Middle frontal gyrus (tissue), 1 donor: ENCODE measurements at regions not wholly inside any gene's neighbourhood (a gene's known extent, or its start where the extent isn't known, plus 50 kb on each side); places are given as distances from the start of the nearest gene placed in this dataset.

Experiments
- DNase-seq: peaks from one replicate; pipeline ENCODE4 v3.0.0-alpha.2; 2015; ENCODE audit warnings: low spot score; ENCODE audit errors: extremely low spot score

DNA sequence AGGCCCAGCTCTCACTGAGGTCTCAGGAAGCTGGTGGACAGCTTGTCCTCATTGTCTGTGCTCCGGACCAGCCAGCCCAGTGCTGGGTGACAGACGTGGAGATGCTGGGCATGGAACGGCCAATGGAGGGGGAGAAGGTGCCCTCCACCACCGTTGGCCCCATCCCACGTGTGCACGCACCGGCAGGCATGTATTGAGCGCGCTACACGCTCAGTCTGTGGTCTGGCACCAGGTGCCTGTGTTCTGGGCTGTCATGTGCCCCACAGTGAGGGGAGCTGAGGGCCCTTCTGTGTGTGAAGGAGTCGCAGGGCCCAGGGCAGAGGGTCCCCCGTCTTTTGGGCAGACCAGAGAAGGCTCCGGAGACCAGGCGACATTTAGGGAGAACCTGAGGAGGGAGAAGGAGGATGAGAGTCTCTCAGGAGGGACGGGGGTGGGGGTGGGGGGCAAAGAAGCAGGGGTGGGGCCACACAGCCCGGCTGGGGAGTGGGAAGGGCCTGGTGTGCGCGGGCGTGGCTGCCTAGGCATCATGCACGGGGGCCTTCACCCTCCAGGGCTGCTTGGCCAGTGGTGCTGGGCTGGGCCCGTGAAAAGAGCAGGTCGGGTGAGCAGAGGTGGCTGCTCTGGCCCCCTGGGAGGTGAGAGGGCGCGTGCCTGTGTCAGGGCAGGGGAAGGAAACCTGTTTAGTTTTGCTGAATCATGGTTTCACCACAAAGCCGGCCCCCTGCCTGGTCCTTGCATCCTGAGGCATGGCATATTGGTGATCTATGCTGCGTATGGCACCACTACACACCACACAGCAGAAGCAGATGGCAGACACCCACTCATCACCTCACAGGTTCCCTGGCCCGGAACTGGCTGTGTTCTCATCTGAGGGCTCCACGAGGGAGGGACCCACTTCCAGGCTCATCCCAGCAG lies 86.7 kb upstream of the TTC34 start:
- no peak for DNase-seq

DNA sequence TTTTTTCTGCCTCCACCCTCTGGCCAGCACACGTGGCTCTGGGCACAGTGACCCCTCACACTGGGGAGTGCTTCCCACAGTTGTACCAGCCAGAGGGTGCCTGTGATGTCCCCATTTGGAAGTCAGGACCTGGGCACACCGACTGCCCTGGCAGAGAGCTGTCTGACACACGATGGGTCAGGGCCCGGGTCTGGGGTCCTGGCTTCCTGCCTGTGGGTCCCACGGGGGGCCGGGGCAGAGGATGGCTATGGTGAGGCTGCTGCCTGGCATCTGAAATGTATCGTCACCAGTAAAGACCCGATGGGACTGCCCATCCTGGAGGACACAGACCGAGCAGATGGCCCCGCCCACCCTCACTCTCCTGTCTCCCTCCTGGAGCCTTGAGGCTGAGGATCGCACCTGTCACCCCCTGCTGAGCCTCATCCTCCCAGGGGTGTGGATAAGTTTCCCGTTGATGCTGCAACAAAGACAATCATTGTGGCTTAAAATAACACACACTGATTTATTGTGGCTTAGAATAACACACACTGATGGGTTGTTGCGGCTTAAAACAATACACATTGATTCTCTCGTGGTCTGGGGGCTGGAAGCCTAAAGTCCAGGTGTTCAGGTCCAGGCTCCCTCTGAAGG lies 88.8 kb upstream of the TTC34 start:
- DNase-seq: no peak

DNA sequence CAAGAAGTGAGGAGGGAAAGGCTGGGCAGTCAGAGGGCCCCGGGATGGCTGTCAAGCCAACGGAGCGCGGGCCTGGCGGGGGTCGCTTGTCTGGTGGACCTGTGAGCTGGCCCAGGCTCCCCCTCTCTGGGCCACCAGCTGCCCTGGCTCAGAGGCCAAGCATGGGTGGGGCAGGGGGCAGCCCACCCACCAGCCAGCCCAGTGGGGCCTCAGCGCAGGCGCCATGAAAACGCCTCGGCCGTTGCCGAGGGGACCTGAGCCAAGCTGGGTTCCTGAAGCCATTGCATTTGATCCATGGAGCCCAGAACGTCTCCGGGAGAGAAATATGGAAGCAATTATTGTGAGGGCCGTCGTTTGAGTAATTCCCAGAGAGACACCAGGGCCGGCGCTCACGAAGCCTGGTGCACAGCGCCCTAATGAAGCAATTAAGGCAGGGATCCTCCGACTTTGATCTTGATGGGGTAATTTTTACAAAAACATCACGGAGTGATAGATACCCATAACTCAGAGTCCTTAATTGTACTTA lies 90.5 kb upstream of the TTC34 start:
- no peak for DNase-seq

DNA sequence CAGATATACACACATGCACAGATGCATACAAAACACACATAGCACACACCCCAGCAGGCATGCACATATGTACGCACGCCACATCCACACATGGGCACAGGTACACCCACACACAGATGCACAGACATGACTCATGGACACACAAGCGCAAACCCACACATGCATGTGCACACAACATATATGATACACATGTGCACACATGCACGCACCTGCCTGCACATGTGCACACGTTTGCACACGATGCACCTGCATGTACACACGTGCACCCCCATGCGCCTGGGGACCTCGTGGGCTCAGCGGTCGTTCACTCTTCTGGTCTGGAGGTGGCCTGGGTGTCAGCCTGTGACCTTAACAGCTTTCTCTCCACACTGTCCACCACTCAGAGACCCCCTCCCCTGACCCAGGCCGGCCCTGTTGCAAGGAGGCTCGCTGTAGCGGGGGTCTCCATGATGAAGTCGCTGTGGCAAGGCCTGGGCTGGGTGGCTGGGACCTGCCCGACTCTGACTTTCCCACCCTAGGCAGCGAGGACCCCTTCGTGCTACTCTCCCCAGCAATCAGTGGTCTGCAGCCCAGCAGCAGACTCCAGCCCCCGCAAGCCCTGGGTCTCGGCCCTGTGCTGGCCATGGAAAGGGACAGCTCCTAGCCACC lies 92.1 kb upstream of the TTC34 start:
- DNase-seq: no peak

DNA sequence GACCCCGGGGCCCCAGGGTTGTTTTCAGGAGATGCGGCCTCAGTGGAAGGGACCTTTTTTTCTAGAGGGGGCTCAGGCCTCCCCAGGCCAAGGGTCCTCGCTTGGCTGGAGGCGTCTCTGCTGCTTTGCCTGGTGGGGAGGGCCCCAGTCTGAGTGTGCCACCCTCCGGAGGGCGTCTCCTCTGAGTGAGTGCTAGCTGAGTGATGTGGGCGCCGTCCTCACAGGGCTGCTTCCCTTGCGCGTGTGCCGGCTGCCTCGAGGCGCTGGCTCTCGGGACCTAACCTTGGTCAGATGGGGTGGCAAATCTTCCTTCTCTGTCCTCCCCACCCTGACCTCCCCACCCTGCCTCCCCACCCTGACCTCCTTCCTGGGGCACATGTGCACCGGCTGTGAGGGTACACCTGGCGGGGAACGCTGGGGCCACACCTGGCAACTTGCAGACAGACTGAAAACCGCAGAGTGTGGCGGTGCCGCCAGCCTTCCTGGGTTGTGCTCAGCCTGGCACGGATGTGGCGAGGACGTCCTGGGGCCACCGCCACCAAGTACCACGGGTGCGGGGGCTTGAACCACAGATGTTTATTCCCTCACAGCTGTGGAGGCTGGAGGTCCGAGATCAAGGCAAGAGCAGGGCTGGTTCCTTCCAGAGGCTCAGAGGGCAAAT lies 93.0 kb upstream of the TTC34 start:
- no peak for DNase-seq

DNA sequence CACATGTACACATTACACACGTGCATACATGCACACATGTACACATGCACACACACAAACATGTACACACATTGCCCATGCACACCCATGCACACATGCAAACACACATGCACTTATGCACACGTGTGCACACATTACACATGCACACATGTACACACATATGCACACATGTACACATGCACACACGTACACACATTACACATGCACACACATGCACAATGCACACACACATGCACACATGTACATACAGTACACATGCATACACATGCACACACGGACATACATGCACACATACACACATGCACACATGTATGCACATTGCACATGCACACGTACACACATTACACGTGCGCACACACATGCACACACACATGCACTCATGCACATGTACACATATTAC lies 95.3 kb upstream of the TTC34 start:
- no peak for DNase-seq

DNA sequence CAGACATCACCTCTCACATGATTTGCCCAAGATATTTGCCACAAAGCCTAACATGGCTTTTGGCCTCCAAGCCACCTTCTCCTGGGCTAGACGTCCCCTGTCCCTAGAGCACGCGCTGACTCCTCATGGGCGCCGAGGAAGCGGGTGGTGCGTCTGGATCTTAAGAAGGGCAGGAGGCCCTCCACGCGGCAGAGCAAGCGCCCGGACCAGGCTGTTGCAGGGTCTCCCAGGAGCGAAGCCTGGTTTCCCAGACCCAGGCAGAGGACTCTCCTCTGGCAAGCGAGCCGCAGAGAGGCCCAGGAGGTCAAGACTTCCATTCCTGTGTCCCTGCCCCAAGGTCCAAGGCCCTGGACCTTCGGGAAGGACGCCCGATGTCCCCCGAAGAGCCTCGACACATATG lies 101.7 kb upstream of the TTC34 start:
- DNase-seq: no peak

DNA sequence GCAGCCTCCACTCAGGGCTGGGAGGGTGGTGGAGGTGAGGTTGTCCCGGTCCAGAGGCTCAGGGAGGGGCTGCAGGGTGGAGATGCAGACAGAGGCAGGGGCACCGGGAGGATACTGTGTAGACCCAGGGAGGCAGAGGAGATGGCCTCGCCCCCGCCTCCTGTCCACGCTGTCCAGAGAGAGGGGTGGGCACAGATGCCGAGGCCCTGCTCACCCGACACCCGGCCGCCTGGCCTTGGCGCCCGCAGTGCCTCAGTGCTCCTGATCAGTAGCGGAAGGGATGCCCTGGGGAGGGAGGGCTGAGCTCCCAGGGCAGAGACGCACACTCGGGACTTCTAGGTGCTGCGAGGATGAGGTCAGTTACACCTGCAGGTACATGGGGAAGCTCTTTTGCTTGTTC lies 102.7 kb upstream of the TTC34 start:
- DNase-seq: no peak

DNA sequence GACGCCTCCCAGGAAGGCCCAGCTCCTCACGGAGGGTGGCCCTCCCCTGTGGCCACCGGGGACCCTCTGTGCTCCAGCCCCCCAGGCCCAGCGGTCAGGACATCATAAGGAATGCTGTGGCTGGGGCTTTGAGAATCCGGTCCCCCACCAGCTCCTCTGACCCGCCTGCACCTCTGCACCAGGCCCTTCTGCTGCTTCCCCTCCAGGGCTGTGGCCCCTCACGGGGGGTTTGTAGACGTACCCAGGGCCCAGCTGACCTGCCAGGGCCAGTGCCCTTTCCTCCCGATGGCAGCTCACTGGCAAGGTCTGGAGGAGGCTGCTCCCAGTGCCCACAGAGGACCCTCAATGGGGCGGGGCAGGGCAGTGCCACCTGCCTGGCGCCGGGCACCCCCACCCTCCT lies 103.9 kb upstream of the TTC34 start:
- DNase-seq: no peak

DNA sequence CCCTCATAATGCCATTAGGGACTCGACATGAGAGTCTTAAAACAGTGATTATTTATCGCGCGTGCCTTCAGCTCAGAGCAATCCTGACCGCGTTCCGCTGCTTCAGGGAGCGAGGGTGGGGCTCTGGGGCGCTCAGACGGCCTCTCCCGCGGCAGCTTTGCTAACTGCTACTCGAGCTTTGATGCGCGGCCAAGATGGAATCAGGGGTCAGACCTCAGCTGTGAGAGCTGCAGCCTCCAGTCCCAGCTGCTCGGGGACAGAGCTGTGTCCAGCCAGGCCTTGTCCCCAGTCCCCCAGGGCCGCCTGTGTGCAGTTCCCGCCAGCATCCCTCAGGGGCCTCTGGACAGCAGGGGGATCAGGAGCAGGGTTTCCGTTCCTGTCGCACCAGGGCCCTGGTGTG lies 104.6 kb upstream of the TTC34 start:
- DNase-seq: no peak

DNA sequence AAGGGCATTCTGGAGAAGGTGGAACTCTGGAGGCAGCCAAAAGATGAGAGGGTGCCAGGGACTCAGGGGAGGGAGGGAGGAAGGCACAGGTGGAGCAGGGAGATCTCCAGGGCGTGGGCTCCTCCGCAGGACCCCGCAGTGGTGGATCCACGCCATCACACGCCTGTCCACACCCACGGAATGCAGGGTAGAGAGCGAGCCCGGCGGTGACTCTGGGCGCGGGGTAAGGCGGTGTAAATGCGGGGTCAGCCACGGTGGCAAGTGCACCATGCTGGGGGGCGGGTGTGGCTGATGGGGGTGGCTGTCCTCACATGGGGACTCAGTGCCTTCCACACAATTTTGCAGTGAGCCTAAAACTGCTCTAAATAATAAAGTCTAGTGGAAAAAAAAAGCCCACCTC lies 105.1 kb upstream of the TTC34 start:
- DNase-seq: no peak

DNA sequence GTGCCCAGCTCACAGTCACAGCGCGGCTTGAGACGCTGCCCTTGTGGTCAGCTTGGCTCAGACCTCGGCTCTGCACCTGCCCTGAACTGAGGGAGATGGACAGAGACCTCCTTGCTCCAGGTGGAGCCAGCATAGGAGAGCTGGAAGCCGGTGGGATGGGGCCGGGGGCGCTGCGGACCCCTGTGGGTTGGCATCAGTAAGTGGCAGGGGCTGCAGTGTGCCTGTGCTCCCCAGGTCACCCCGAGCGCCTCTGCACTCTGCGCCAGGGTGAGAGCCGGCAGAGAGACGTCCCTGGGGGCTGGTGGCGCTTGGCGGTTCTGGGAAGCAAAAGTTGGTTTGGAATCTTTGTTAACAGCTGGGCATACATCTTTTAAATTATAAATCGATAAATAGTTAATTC lies 105.6 kb upstream of the TTC34 start:
- no peak for DNase-seq

DNA sequence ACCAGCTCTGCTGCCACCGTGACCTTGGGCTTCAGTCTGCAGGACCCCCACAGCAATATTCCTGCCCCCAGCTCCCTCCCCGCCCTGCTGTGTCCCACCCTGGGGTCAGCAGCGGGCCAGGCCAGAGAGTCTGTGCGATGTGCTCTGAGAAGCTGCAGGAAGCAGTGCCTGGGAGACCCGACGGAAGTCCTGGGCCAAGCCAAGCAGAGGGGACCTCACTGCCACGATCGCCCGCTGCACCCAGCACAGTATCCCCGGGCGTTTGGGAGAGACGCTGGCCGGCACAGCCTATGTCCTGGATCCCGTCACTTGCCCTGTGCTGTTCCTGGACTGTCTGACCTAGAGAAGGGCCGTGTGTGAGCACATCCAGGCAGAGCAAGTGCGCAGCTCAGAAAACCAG lies 106.6 kb upstream of the TTC34 start:
- DNase-seq: no peak

DNA sequence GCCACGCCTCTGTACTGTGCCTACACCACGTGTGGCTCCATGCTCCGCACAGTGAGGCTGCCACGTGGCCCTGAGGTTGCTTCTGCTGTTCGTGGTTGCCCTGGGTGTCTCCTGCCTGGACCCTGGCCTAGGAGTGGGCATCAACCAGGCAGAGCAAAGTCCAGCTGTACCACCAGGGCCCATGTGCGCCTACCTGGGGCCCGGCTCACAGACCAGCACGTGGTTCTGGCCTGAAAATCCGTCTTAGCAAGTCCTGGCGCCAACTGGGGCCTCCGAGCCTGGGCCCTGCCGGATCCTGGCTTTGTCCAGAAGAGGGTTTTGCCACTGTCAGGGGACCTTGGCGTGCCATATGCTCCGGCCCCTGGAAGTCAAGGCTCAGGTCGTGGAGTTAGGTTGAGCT lies 107.1 kb upstream of the TTC34 start:
- DNase-seq: no peak

DNA sequence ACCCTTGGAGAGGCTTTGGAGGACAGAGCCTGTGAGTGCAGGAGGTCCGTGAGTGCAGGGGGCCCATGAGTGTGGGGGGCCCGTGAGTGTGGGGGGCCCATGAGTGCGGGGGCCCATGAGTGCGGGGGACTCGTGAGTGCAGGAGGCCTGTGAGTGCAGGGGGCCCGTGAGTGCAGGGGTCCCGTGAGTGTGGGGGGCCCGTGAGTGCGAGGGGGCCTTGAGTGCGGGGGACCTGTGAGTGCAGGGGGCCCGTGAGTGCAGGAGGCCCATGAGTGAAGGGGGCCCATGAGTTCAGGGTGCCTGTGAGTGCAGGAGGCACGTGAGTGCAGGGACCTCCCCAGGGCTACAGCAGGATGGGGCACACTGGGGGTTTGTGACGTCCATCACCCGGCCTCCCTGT lies 108.3 kb upstream of the TTC34 start:
- no peak for DNase-seq

DNA sequence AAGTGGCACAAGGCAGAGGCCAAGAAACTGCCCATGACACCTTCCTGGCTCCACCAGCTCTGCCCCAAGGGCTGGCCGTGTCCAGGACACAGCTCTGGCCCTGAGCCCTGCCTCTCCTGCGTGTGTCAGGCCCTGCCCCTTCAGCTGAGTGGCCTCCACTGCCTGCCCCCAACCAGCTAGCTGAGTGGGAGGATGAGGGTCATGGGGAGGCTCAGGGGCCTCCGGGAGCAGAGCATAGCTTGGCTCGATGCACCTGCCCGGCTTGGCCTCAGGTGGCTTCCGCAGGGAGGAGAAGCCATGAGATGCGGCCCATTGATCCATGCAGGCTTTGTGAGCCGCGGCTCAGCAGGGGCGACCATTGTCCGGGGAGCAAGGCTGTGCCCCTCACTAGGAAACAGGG lies 108.7 kb upstream of the TTC34 start:
- DNase-seq: no peak

DNA sequence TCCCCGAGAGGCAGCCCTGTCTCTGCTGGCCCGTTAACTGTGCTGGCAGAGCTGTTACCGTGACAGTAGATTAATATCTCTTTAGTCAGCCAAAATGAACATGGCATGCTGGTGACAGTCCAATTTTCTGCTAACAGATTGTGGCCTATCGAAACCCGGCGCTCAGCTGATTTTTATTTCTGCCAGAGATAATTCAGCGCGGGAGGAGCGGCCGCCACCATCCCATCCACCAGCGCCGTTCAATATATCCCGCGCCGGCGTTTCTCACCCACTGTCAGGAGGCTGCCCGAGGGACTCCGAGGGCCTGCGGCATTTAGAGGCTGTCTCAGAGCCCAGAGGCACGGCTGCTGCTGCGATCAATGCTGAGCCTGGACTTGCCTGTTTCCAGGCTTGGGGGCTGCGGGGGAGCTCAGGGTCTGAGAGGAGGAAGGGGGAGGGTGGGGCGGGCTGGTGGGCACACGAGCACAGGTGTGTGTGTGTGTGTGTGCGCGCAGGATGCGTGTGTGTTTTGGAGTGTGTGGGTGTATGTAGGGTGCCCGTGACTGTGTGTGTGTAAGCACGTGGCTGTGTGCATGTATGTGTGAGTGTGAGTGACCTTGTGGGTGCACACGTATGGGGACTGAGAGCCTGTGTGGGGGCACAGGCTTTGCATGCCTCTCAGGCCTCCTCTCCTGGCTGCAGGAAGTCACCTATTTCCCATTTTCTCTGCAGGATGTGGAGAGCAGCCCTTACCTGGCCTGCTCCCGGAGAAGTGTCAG lies 109.7 kb upstream of the ACTRT2 start:
- DNase-seq: no peak

DNA sequence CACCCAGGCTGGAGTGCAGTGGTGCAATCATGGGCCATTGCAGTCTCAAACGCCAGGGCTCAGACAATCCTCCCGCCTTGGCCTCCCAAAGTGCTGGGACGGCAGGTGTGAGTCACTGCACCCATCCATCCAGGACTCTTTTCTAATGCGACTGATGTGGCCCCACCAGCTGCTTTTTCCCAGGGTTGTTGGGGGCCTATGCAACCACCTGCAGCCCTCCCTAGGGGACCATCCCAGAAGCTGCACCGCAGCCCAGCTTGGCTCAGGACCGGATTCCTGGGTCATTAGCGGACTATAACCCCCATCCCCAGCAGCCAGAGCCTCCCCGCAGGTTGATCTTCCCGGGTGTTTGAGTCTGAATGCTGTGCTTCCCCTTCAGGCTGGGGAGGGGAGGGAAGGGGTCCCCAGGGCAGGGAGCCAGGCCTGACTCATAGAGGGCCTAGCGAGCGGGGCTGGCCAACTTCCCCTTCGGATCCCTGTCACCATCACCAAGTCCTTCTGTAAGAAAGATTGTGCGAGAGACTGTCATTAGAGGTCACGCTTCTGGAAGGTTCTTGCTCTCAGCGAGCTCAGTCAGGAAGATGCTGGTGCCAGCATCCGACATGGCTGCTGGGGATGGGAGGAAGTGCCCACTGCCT lies 108.7 kb upstream of the ACTRT2 start:
- no peak for DNase-seq

DNA sequence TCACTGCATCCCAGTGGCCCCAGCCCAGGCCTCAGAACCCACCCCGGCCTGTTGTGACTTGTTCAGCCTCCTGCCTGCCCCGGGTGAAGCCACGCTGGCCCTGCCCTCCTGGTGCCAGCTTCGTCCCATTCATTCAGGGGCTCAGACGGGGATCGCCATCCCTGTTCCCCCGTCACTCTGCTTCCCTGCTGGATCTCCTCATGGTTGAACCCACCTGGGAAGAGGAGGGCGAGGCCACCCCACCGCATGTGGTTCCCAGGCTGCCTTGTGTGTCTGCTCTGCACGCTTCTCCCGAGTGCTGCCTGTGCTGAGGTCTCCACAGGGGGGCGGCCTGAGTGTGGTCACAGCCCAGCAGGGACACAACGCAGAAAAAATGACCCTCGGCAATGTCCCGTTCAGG lies 108.2 kb upstream of the ACTRT2 start:
- DNase-seq: no peak

DNA sequence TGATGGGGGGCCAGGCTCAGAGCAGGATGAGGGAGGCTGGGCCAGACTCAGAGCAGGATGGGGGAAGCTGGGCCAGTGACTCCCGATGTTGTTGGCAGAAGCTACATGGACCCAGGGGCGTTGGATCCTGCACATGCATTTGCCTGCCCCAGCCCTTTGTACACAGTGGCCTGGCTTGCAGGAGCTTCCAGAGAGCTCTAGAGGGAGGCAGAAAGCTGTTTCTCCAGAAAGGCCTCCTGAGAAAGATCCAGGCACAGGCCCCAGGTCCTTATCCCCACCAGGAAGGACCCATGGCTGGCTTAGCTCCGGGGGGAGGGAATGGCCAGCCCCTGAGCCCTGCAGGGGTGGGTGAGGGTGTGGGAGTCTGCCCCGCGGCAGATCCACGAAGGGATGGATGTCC lies 106.6 kb upstream of the ACTRT2 start:
- DNase-seq: no peak

DNA sequence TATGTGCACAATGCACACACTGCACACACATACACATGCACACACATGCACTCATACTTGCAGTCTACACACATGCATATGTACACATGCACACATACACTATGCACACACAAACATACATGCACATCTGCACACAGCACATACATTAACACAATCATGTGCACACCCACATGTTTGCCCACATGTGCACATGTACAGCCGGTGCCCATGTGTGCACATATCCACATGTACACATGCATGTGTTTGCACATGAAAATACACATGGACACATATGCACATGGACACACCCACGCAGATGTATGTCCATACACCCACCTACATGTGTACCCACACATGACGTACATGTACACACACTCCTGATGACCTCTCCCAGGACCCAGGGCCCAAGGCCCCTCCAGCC lies 105.1 kb upstream of the ACTRT2 start:
- DNase-seq: no peak
